GM21825 (cell line): ENCODE measurements at regions not wholly inside any gene's neighbourhood (a gene's known extent, or its start where the extent isn't known, plus 50 kb on each side); places are given as distances from the start of the nearest gene placed in this dataset.
"Not testable (repeated sequence)": the region's sequence is repeated elsewhere in the genome, so short reads cannot be mapped to it uniquely, and the experiment has no call there.

ENCODE experiments used
- ATAC-seq: cut with Tn5 transposase; IDR thresholded peaks from one replicate; pipeline ENCODE4 v1.9.1; 2021; ENCODE audit warnings: mild to moderate bottlenecking, moderate library complexity; ENCODE audit not compliant: unreplicated experiment

- not testable (repeated sequence) for ATAC-seq
Measured at GRCh38 chr12:124070394-124071074, 97.5 kb downstream of the ZNF664 start.

GRCh38 chr12:124071075-124071443 is 98.0 kb downstream of the ZNF664 start:
- ATAC-seq = no peak

- ATAC-seq = no peak
Measured at GRCh38 chr12:124073356-124074035, 100.5 kb downstream of the ZNF664 start.

- ATAC-seq = no peak
Measured at GRCh38 chr12:124075841-124076240, 102.8 kb downstream of the ZNF664 start.

GRCh38 chr12:124077701-124078100 is 104.7 kb downstream of the ZNF664 start:
- ATAC-seq = no peak

GRCh38 chr12:124078800-124079199 is 105.8 kb downstream of the ZNF664 start:
- ATAC-seq = no peak

- ATAC-seq = no peak
Measured at GRCh38 chr12:124080649-124081048, 107.6 kb downstream of the ZNF664 start.

GRCh38 chr12:124082012-124082411 is 109.0 kb downstream of the ZNF664 start:
- no peak for ATAC-seq

GRCh38 chr12:124082687-124083086 is 109.7 kb downstream of the ZNF664 start:
- ATAC-seq = no peak

GRCh38 chr12:124083708-124084107 is 110.7 kb downstream of the ZNF664 start:
- no peak for ATAC-seq

- ATAC-seq = no peak
Measured at GRCh38 chr12:124085419-124086296, 112.6 kb downstream of the ZNF664 start.

GRCh38 chr12:124086299-124086898 is 113.4 kb downstream of the ZNF664 start:
- no peak for ATAC-seq

GRCh38 chr12:124087266-124088051 is 114.4 kb downstream of the ZNF664 start:
- ATAC-seq = no peak

GRCh38 chr12:124088217-124088907 is 115.3 kb downstream of the ZNF664 start:
- no peak for ATAC-seq

GRCh38 chr12:124089181-124089914 is 116.3 kb downstream of the ZNF664 start:
- ATAC-seq = not testable (repeated sequence)

- ATAC-seq = no peak
Measured at GRCh38 chr12:124091835-124092234, 118.8 kb downstream of the ZNF664 start.

GRCh38 chr12:124092532-124092931 is 119.5 kb downstream of the ZNF664 start:
- not testable (repeated sequence) for ATAC-seq

- ATAC-seq = no peak
Measured at GRCh38 chr12:124093297-124093696, 120.3 kb downstream of the ZNF664 start.

GRCh38 chr12:124094188-124094587 is 121.2 kb downstream of the ZNF664 start:
- no peak for ATAC-seq
